GM12892 (cell line): ENCODE measurements at regions not wholly inside any gene's neighbourhood (a gene's known extent, or its start where the extent isn't known, plus 50 kb on each side); places are given as distances from the start of the nearest gene placed in this dataset.

ENCODE experiments used
- POLR2A ChIP-seq: IDR thresholded peaks from 2 replicates; pipeline ENCODE4 v1.6.1; 2011; ENCODE audit warnings: low read depth, low read length, control low read depth
- POLR2AphosphoS5 ChIP-seq: IDR thresholded peaks from 2 replicates; pipeline ENCODE4 v1.6.1; 2011; ENCODE audit warnings: low read depth, low read length, control low read depth
- TAF1 ChIP-seq: IDR thresholded peaks from 2 replicates; pipeline ENCODE4 v1.6.1; 2011; ENCODE audit warnings: low read depth, mild to moderate bottlenecking, control low read depth, low read length, borderline replicate concordance

GRCh38 chr5:87900419-87900818, 368.2 kb downstream of the TMEM161B start:
- TF ChIP-seq TAF1 = no peak
- TF ChIP-seq POLR2A = no peak
- TF ChIP-seq POLR2AphosphoS5 = no peak
